HFF-Myc (cell line): ENCODE measurements at regions not wholly inside any gene's neighbourhood (a gene's known extent, or its start where the extent isn't known, plus 50 kb on each side); places are given as distances from the start of the nearest gene placed in this dataset.

Experiments
- DNase-seq: peaks from one replicate; pipeline ENCODE4 v3.0.0-alpha.2; 2011; ENCODE audit warnings: low read depth; ENCODE audit errors: extremely low read depth
- H3K4me3 ChIP-seq: replicated peaks from 2 replicates; pipeline ENCODE4 v1.5.1; 2011; ENCODE audit warnings: low read depth, mild to moderate bottlenecking, control low read depth, low read length
- TF ChIP-seq, protein P1 (sequence below): IDR thresholded peaks from 2 replicates; pipeline ENCODE4 v1.5.1; 2012; ENCODE audit warnings: mild to moderate bottlenecking, low read depth, low read length, control low read depth; ENCODE audit errors: missing control alignments

DNA sequence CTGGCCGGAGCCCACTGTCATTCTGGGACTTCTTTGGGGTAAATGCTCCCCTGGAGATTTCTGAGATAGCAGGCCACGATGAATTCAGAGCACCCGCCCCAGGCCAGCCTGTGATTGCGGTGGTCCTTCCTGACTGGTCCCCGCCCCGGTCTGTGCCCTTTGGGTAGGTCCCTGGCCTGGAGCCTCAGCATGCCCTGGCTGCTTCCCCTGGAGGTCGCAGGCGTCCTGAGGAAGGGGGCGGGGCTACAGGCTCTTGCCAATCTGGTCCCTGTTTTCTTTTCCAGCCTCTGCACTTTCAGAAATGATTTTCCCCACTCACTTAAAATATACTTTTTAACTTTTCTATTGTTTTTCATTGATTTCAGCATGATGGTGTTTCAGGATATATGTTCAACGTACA lies 250.2 kb upstream of the ATP10A start:
- DNase-seq = no peak
- TF ChIP-seq, protein P1, sequence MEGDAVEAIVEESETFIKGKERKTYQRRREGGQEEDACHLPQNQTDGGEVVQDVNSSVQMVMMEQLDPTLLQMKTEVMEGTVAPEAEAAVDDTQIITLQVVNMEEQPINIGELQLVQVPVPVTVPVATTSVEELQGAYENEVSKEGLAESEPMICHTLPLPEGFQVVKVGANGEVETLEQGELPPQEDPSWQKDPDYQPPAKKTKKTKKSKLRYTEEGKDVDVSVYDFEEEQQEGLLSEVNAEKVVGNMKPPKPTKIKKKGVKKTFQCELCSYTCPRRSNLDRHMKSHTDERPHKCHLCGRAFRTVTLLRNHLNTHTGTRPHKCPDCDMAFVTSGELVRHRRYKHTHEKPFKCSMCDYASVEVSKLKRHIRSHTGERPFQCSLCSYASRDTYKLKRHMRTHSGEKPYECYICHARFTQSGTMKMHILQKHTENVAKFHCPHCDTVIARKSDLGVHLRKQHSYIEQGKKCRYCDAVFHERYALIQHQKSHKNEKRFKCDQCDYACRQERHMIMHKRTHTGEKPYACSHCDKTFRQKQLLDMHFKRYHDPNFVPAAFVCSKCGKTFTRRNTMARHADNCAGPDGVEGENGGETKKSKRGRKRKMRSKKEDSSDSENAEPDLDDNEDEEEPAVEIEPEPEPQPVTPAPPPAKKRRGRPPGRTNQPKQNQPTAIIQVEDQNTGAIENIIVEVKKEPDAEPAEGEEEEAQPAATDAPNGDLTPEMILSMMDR = no peak
- H3K4me3 ChIP-seq = no peak overlapping the region

DNA sequence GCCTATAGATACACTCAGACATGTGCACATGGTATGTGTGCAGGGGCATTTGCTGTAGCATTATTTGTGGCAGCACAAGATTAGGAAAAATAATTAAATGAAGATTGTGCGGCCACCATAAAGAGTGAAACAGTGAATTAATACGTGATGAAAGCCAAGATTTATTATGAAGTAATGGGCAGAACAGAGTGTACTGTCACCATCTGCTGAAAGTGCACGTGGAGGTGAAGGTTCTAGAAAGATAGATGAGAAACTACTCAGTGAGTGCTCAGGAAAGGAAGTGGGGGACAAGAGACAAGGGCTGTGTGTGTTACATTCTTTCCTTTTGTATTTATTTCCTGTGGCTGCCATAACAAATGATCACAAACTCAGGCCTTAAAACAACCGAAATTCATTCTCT lies 246.1 kb upstream of the ATP10A start:
- H3K4me3 ChIP-seq = no peak overlapping the region
- DNase-seq = no peak
- TF ChIP-seq, protein P1 = no peak

DNA sequence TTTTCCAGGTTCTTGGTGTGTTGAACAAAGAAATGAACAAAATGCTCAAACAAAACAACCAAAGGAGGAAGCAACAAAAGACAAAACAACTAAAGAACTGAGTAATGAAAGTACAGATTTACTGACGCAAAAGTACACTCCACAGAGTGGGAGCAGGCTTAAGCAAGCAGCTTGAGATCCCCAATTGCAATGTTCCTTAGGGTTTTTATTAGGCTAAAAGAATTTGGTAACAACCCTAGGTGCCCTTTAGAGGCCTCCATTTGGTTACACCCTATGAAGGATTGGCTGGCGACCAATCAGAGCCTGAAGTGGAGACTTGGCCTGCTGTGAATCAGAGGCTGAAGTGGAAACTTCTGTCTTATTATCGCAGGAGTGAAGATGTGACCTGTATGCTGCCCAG lies 243.4 kb upstream of the ATP10A start:
- no peak overlapping the region for H3K4me3 ChIP-seq
- DNase-seq = no peak
- TF ChIP-seq, protein P1 = no peak

DNA sequence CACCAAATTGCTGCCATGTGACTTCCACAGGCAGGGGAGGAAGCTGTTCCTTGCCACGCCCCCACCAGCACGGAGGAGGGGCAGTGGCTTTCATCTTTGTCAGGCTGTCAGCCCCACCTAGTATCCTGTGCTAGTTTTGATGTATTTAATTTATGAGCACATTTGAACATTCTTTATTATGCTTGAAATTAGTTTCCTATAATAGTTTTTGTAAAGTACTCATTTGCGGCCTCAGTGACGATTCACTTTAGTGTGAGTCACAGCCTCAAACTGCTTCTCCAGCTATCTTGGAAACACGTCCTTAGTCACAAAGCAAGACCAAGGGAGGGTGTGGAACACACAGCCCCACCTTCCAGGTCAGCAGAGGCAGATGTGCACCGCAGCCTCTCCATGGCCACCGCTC lies 239.9 kb upstream of the ATP10A start:
- TF ChIP-seq, protein P1 = no peak
- H3K4me3 ChIP-seq = no peak overlapping the region
- DNase-seq = no peak

DNA sequence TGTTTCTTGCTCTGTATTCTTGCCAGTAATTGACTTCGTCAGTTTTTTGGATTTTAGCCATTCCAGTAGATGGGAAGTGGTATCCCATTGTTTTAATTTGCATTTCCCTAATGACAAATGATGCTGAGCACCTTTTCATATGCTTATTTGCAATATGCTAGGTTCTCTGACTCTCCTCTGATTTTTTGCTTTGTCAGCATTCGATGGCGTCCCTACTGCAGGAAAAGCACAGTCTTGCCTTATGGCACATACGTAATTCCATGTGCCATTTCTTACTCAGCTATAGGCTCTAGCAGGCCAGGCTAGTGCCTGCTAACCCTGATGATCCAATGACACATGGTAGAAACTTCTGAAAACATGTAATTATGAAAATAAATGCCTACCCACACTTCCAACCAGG lies 239.2 kb upstream of the ATP10A start:
- no peak for DNase-seq
- TF ChIP-seq, protein P1 = no peak
- no peak overlapping the region for H3K4me3 ChIP-seq

DNA sequence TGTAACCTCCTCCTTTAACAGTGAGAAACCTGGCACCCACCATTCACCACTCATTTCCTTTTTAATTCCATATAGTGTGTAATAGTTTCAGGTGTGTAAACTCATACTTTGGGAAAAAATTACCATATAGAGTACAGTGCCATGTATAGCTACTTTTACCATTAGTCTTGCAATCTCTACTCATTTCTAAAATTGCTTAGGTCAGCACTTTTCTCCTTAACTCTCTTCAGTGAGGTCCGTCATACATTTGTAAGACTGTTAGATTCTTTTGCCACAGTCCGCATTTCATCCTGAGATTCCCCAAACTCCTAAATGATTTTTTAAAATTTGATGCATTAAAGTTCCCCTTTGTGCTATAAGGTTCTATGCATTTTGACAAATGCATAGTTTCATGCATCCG lies 238.3 kb upstream of the ATP10A start:
- no peak for DNase-seq
- TF ChIP-seq, protein P1 = no peak
- no peak overlapping the region for H3K4me3 ChIP-seq

DNA sequence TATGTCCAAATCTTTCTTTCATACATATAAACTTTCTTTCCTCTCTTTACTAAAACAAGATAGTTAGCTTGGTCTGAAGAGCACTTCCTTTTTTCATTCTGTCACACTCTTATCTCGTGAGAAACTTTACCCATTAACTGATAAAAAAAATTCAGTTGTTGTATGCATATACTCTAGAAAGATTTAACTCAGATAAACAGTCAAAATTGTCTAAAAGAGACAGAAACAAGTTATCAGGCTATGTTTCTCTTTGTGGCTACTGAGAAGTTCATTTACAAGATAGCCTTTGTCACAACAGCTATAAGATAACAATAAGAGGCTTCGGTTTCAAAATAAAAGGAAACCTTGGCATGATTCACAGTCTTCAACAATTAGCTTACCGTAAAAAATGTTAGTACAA lies 235.7 kb upstream of the ATP10A start:
- TF ChIP-seq, protein P1 = no peak
- no peak for DNase-seq
- no peak overlapping the region for H3K4me3 ChIP-seq
